Lung (tissue), 11 donors: ENCODE measurements at regions not wholly inside any gene's neighbourhood (a gene's known extent, or its start where the extent isn't known, plus 50 kb on each side); places are given as distances from the start of the nearest gene placed in this dataset.

ENCODE experiments used
- ATAC-seq: fragments of 200-7000 bp; cut with Tn5 transposase; one replicate; pipeline ENCODE4 v1.9.1; 2020; ENCODE audit warnings: moderate number of reproducible peaks; ENCODE audit not compliant: insufficient read depth, low FRiP score
- DNase-seq, 3 donors: peaks; one replicate each; pipeline ENCODE4 v3.0.0-alpha.2; 2013 to 2017
- H3K27ac ChIP-seq, 2 donors: one replicate each; pipeline ENCODE4 v1.5.1; 2013; ENCODE audit warnings: mild to moderate bottlenecking in 2 of 2, moderate library complexity in 2 of 2, control low read depth in 1 of 2, inconsistent platforms in 1 of 2, low read depth in 1 of 2, low read length in 1 of 2
- H3K27me3 ChIP-seq, 3 donors: one replicate each; pipeline ENCODE4 v1.5.1; 2013; ENCODE audit warnings: low read length in 2 of 3; ENCODE audit not compliant: control insufficient read depth in 3 of 3, insufficient read depth in 3 of 3
- H3K36me3 ChIP-seq, 4 donors: one replicate each; pipeline ENCODE4 v1.5.1; 2013; ENCODE audit warnings: low read length in 4 of 4, mild to moderate bottlenecking in 1 of 4, moderate library complexity in 1 of 4; ENCODE audit not compliant: control insufficient read depth in 4 of 4, insufficient read depth in 4 of 4
- H3K4me1 ChIP-seq, 5 donors: one replicate each; pipeline ENCODE4 v1.5.1; 2013; ENCODE audit warnings: low read length in 5 of 5, mild to moderate bottlenecking in 2 of 5, moderate library complexity in 1 of 5; ENCODE audit not compliant: control insufficient read depth in 5 of 5, insufficient read depth in 5 of 5
- H3K4me3 ChIP-seq: one replicate; pipeline ENCODE4 v1.5.1; 2013; ENCODE audit warnings: mild to moderate bottlenecking, control low read depth, moderate library complexity
- H3K9ac ChIP-seq, 2 donors: one replicate each; pipeline ENCODE4 v1.5.1; 2013; ENCODE audit warnings: low read length in 2 of 2, control low read depth in 1 of 2; ENCODE audit not compliant: insufficient read depth in 1 of 2
- H3K9me3 ChIP-seq, 4 donors: one replicate each; pipeline ENCODE4 v1.5.1; 2013; ENCODE audit warnings: low read length in 3 of 4, mild to moderate bottlenecking in 1 of 4, moderate library complexity in 1 of 4; ENCODE audit not compliant: control insufficient read depth in 4 of 4, insufficient read depth in 3 of 4
- WGBS, 2 donors: extraction: QIAGEN DNeasy Blood & Tissue Kit; methylation state at CpG; one replicate each; pipeline ENCODE4 v1.1.7; 2013; 5-methylcytosine and 5-hydroxymethylcytosine counted together
- TF ChIP-seq, protein P1 (sequence below): IDR thresholded peaks from 2 replicates; pipeline ENCODE4 v1.5.1; 2012; ENCODE audit warnings: mild to moderate bottlenecking; ENCODE audit errors: control extremely low read depth, extremely low read depth
- donor health status: control.
- donor health status: control.
- donor health status: Bipolar disorder and iron deficiency.
- donor health status: healthy.
- donor health status: DM: yes; HTN: yes; CAD: no.

DNA sequence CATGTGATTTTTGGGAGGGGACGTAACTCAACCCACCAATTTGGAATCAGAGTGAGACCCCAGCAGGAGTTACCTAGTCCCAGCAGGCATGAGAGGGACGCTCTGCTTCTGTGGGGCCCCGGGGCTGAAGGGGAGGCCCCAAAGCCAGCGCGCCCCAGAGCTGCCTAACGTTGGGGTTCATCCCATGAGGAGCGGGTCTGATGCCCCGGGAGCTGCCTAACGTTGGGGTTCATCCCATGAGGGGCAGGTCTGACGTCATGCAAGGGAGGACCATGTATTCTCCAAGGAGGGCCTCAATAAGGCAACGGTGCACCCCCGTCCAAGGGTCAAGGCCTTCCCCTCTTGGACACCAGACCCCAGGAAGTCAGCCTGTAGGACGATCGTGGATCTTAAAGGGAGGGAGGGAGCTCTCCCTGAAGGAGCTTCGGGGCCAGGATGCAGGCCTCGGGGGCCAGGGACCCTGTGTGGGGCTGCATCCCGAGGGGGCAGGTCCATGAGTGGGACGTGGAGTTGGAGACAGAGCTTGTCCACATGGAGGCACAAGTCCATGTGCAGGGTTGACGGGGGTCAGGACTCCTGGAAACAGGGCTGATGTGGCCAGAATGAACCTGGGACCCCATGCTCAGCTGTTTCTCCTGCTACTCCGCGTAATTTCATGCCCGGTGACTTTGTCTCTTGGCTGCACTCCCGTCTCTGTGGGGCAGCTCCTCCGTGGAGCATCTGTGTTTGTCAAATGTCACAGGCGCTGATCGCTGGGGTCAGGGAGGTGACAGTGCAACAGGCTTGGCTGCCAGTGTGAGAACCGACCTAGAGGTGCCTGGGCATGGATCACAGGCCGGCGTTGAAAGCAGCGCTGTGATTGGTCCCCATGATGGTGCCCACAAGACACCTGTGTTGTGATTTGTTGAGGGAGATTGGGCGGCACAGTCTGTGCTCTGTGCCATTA, 1029.1 kb downstream of the BRD1 start:
- H3K9me3 ChIP-seq, result no peaks in the 10 kb centered on the region
- TF ChIP-seq, protein P1, sequence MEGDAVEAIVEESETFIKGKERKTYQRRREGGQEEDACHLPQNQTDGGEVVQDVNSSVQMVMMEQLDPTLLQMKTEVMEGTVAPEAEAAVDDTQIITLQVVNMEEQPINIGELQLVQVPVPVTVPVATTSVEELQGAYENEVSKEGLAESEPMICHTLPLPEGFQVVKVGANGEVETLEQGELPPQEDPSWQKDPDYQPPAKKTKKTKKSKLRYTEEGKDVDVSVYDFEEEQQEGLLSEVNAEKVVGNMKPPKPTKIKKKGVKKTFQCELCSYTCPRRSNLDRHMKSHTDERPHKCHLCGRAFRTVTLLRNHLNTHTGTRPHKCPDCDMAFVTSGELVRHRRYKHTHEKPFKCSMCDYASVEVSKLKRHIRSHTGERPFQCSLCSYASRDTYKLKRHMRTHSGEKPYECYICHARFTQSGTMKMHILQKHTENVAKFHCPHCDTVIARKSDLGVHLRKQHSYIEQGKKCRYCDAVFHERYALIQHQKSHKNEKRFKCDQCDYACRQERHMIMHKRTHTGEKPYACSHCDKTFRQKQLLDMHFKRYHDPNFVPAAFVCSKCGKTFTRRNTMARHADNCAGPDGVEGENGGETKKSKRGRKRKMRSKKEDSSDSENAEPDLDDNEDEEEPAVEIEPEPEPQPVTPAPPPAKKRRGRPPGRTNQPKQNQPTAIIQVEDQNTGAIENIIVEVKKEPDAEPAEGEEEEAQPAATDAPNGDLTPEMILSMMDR, result no peak
- DNase-seq, result no peak
- no peaks in the 10 kb centered on the region for H3K27me3 ChIP-seq
- no peaks in the 10 kb centered on the region for H3K36me3 ChIP-seq
- no peak overlapping the region for H3K27ac ChIP-seq
- H3K4me1 ChIP-seq, result no peaks in the 10 kb centered on the region
- WGBS, 2 donors, result 85 to 90% methylated on average over 31 of the region's 31 CpGs
- no peak overlapping the region for H3K4me3 ChIP-seq
- ATAC-seq, result no peak
- no peak overlapping the region for H3K9ac ChIP-seq

DNA sequence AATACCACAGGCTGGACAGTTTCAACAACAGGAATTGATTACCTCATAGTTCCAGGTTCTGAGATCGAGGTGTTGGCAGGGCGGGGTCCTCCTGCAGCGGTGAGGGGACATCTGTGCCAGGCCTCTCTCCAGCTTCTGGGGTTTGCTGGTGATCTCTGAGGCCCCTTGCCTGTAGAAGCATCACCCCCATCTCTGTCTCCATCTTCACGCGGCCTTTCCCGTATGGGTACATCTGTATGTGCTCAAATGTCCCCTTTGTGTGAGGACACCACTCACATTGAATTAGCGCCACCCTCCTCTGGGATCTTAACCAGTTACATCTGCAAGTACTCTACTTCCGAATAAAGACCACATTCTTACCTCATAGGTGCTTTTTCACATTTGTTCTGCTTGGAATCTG, 1029.9 kb downstream of the BRD1 start:
- Histone ChIP-seq H3K27me3 (no peaks in the 10 kb centered on the region), H3K9me3 (peaks cover 0 to 1% (median under 1%) of the 10 kb centered on the region in 4 donors), H3K4me1 (no peaks in the 10 kb centered on the region), H3K9ac (no peak overlapping the region), H3K27ac (no peak overlapping the region), H3K36me3 (no peaks in the 10 kb centered on the region), H3K4me3 (no peak overlapping the region)
- DNase-seq (no peak), ATAC-seq (no peak)
- 93% methylated on average over 8 of the region's 8 CpGs for WGBS, 2 donors
- TF ChIP-seq, protein P1, result no peak

- Histone ChIP-seq H3K4me1 (no peaks in the 10 kb centered on the region), H3K9ac (no peak overlapping the region), H3K4me3 (no peak overlapping the region), H3K36me3 (no peaks in the 10 kb centered on the region), H3K9me3 (peaks cover 0 to 3% (median under 1%) of the 10 kb centered on the region in 4 donors), H3K27ac (no peak overlapping the region), H3K27me3 (no peaks in the 10 kb centered on the region)
- DNase-seq (no peak), ATAC-seq (no peak)
- 78 to 83% methylated on average over 14 of the region's 14 CpGs for WGBS, 2 donors
- TF ChIP-seq, protein P1, result no peak
These were observed 1031.2 kb downstream of the BRD1 start for GRCh38 chr22:48796310-48797015.
